HL-60/S4 (cell line): ENCODE measurements at regions not wholly inside any gene's neighbourhood (a gene's known extent, or its start where the extent isn't known, plus 50 kb on each side); places are given as distances from the start of the nearest gene placed in this dataset.
"Not testable (repeated sequence)": the region's sequence is repeated elsewhere in the genome, so short reads cannot be mapped to it uniquely, and the experiment has no call there.

ENCODE experiments used
- in situ Hi-C: fragments of 300-500 bp; cut with MboI; formaldehyde crosslinking; loops from 2 replicates; pipeline ENCODE4 v1.14.3; 2022; ENCODE audit warnings: low sequenced_read_pairs

DNA sequence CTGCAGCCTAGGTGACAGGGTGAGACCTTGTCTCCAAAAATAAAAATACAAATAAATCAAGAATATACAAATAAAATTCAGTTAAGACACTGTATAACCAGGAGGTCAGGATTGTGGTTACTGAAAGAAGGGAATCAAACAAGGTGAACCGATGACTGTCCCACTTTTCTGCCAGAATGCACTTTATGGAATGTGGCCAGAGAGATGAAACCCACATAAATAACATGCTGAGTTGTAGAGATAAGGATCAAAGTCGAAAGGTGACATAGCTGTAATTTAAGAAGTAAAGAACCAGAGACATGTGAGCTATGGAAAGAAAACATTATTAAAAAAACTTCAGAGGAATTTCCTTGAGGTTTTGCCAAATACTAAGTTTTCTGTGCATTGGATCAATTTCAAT, 1098.2 kb upstream of the USP15 start:
- in situ Hi-C loops, result no loop called here

DNA sequence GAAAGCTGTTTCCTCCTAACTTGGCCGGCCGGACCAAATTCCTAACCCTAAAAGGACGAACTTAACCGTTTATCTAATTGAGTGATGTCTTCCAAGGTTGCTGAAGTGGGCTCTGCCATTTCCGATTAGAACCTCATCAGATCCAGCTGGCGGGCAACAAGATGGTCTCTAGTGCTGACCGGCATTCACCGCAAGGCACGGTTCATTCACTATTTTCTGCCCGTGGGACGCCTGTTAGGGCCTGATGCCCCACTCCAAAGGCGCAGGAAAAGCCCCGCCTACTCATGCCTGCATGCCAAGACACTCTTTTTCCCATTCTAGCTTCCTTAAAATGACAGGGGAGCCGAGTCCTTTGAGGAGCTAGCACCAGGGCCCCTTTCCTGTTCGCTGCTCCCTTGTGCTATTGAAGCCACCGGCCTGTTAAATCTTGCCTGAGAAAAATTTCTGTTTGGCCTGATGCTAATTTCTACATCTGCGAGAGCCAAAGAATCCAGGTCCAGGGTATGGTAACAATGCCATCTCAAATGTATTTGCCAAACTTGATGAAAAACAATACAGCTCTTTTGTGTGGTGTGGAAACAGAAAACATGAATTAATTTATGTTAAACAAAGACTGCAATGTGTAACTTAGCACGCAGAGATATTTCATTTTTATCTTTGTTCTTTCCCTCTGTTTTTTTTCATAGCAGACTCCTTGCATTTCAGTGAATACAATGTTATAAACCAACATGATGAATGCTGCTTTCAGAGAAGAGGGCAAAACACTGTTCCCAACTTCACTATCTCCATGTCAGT, 1071.2 kb upstream of the USP15 start:
- in situ Hi-C loops, result no loop called here

DNA sequence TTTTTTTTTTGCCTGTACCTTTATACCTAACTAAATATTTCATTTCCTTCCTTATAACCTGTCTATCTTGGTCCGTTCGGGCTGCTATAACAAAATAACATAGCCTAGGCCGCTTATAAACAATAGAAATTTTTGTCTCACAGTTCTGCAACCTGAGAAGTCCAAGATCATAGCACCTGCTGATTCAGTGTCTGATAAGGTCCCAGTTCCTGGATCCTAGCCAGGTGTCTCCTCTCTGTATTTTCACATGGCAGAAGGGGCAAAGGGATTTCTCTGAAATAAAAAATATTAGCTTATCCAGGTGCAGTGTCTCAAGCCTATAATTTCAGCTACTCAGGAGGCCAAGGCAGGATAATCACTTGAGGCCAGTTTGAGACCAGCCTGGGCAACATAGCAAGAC, 1046.6 kb upstream of the USP15 start:
- in situ Hi-C loops, result no loop called here

DNA sequence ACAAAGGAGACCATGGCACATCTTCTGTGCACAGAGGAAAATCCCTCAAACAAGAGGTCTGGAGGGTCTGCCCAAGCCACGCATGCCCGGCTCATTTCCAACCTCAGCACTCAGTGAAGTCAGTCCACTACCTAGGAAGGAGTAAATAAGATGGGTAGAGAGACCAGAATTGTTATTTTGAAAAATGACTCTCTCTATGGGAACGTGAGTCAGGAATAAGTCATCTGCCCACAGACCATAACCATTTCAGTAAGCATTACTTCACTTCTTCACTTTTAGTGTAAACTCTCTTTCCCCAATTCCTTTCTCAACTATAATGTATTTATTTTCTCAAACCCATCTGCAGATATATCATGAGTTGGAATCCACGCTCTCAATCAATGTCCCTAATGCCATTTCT, 1039.9 kb upstream of the USP15 start:
- in situ Hi-C loops, result no loop called here

DNA sequence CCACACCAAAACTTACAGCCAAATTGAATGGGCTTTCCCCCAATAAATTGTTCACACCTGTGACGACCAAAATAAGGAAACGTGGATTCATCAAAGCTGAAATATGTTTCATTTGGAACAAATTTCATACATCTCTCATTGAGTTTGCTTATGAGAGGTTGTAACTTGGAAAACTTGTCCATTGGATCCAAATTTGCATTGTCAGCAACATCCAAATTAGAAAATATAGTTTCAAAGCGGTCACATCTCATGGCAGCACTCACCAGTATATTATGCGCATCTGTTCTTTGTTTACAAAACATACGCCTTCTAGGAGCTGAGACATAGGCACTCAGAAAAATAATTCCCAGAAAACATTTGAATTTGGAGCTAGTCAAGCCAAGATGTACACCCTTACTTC, 1028.2 kb upstream of the USP15 start:
- in situ Hi-C loops, result no loop called here

DNA sequence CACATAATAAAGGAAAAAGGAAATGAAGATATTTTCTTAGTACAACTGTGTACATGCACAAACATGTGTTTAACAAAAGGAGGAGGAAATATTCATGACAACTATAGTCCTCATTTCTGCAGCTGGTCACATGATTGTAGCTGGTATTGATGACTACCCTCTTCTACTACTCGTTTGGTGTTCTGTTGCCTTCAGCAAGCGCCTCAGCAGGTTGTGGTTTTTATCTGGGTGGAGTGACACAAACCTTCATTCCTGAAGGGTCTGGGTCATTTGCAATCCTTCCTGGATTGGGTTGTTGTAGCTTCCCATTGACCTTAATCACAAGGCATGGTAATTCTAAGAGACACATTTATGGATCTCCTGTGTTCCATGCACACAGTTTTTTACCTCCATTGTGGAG, 1009.9 kb upstream of the USP15 start:
- in situ Hi-C loops, result no loop called here

DNA sequence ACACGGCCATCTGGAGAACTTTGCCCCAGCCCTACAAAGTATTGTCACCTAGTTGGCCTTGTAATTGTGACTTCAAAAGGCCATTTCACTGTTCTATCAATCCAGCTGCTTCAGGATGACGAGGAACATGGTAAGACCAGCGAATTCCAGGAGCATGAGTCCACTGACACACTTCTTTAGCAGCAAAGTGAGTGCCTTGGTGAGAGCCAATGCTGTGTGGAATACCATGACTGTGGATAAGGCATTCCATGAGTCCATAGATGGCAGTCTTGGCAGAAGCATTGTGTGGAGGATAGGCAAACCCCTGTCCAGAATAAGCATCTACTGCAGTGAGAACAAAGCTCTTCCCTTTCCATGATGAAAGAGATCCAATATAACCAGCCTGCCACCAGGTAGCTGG, 1009.1 kb upstream of the USP15 start:
- in situ Hi-C loops, result no loop called here

DNA sequence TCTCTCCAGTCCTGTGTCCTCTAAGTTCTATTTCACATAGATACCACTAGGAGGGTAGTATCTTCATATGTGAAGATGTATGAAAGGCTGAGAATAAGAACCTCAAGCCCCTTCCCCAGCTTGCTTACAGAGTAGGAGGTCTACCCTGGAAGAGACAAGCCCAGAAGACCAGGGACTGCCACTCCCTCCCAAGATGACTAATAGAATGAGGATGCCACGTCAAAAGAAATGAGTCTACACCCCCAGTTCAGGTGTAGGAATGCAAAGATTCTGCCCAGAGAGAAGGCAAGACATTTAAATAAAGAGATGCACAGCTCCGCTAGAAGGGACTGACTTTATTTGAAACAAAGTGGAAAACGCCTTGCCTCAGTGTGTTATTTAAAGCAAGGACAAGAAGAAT, 1006.0 kb upstream of the USP15 start:
- in situ Hi-C loops, result no loop called here

DNA sequence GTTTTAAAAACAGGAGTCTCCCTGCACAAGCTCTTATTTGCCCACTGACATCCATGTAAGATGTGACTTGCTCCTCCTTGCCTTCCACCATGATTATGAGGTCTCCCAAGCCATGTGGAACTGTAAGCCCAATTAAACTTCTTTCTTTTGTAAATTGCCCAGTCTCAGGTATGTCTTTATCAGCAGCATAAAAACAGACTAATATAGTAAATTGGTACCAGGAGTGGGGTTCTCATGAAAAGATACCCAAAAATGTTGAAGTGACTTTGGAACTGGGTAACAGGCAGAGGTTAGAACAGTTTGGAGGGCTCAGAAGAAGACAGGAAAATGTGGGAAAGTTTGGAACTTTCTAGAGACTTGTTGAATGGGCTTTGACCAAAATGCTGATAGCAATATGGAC, 995.9 kb upstream of the USP15 start:
- in situ Hi-C loops, result not testable (repeated sequence)

DNA sequence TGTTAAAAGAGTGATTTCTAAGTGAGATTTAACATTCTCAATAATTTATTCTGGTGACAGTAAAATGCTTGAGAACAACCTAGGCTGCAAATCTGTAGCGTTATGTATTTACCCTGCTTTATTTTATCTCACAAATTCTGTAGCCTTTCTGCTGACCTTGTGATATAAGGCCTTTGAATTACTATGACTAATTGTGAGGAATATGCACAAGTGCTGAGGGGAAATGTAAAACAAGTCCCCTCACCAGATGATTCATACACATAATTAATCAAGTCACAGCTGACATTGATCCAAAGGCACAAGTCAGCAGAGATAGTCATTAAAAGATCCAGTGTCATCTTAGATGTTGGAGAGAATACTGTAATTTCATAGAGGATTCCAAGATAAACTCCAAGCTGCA, 992.7 kb upstream of the USP15 start:
- in situ Hi-C loops, result no loop called here

DNA sequence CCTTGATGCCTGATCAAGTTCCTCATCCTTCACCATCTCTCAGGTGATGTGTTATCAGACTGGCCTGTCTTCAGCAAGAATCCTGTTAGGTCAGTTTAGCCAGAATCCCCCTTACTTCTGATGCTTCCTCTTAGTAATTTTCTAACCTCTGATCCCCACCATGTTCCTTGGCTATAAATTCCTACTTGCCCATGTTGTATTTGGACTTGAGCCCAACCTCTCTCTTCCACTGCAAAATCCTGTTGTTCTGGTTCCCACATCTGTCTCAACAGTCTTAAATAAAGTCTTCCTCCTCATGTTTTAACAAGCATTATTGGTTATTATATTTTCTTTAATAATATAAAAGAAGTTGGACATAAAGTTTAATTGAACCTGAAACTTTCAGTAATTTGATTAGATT, 987.8 kb upstream of the USP15 start:
- in situ Hi-C loops, result no loop called here

DNA sequence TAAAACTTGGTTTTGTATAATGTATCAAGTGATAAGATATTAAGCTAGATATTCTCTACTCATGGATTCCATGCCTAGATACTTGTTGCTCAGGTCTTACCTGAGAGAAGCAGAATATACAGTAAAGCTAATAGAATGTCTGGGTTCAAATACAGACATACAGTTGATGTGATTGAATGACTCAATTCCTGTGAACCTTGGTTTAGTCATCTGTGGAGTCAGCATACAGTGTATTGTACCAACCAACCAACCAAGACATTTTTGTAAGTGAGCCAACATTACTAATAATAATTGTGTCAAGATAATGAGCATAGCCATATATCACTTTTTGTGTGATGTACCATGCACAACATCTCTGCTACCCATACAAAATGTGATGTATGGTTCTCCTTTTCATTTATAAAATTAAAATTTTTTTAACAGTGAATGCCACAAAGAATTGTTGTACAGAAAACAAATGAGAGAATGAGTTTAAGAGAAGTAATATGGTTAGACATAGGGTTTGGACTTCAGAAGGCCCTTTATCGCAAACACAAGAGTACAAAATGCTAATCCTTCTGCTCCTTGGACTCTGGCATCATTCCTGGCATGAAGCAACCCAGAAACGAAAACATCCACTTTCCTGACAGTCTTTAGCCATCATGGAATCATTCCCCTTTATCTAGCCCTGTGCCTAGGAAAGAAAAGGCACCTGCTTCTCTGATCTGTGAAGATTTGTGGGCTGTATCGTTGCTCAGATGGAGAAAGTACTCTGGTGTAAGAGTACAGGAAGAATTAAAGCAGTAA, 977.2 kb upstream of the USP15 start:
- in situ Hi-C loops, result no loop called here

DNA sequence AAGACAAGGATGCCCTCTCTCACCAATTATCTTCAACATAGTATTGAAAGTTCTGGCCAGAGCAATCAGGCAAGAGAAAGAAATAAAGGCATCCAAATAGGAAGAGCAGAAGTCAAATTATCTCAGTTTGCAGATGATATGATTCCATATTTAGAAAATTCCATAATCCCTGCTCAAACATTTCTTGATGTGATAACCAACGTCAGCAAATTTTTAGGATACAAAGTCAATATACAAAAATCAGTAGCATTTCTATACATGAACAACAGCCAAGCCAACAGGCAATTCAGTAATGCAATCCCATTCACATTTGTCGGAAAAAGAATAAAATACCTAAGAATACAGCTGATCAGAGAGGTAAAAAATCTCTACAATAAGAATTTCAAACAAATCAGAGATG, 969.7 kb upstream of the USP15 start:
- in situ Hi-C loops, result no loop called here

DNA sequence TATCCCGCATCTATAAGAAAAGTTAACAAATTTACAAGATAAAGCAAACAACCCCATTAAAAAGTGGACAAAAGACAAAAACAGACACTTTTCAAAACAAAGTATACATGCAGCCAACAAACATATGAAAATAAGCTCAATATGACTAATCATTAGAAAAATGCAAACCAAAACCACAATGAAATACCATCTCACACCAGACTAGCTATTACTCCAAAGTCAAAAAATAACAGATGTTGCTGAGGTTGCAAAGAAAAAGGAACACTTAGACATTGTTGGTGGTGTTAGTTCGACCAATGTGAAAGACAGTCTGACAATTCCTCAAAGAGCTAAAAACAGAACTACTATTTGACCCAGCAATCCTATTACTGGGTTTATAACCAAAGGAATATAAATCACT, 968.6 kb upstream of the USP15 start:
- in situ Hi-C loops, result no loop called here

DNA sequence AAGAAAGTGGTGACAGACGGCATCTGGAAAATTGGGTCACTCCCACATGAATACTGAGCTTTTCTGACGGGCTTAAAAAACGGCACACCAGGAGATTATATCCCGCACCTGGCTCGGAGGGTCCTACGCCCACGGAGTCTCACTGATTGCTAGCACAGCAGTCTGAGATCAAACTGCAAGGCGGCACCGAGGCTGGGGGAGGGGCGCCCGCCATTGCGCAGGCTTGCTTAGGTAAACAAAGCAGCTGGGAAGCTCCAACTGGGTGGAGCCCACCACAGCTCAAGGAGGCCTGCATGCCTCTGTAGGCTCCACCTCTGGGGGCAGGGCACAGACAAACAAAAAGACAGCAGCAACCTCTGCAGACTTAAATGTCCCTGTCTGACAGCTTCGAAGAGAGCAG, 966.2 kb upstream of the USP15 start:
- in situ Hi-C loops, result not testable (repeated sequence)

DNA sequence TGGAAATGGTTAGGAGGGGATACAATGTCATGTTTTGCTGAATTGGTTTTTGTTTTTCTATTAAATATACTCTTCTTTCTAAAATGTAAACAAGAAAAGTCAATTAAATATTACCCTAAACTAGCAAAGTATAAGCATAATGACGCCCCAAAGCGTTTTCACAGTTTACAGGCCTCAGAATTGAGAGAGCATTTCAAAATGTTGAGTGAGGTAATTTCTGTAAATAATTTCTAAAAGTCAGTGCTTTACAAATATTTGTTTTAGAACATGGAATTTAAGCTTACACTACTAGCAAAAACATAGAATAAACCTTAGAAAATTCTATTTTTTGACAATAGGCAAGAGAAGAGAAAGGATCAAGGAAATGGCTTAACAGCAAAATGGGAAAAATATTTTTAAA, 958.4 kb upstream of the USP15 start:
- in situ Hi-C loops, result no loop called here

DNA sequence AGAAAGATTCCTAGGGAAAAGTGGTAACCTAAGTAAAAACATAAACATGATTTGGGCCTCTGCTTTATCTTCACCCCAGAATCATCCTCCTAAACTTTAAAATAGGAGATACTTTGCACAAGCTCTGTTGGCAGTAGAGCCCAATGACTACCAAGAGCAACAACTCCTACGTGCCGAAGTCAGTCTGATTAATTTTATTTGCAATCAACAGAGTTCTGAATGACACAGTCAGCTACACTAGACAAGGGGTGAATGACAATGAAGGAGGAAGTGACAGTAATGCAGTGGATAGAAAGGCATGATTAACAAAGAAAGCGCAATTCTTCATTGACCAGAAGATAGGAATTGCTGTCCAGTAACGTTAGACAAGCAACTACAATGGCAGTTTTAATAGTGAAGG, 957.9 kb upstream of the USP15 start:
- in situ Hi-C loops, result no loop called here

DNA sequence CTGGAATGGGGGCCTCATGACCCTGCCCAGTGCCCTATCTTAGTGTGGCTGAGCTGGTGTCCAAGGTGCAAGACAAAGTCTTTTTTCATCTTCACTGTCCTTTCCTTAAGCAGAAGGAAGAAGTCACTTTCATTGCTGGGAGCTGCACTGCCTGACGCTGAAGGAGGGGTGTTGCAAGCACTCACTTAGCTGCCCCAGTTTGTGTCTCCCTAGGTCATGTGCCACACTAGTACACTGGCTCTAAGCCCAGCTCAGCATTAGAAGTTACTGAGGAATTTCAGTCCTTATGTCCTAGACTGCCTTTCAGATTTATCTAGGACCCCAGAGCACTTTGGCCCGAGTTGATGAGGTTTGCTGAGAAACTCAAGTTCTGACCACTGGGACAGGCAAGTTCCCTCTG, 952.0 kb upstream of the USP15 start:
- in situ Hi-C loops, result no loop called here

DNA sequence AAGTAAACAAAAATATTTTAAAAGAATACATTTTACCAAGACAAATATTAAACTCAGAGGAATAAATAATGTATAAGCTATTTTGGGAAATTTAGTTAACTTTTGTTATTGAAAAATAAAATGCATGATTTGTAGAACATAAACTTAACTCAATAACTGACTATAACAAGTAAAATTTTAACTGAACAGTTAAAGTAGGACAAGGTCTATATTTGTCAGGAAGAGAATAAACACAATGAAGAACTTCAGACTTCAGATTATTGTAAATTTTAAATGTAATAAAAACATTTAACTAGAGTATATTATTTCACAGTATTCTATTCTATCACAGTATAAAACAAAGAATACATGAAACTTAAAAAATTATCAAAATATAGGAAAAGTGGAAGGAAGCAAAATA, 948.8 kb upstream of the USP15 start:
- in situ Hi-C loops, result no loop called here

DNA sequence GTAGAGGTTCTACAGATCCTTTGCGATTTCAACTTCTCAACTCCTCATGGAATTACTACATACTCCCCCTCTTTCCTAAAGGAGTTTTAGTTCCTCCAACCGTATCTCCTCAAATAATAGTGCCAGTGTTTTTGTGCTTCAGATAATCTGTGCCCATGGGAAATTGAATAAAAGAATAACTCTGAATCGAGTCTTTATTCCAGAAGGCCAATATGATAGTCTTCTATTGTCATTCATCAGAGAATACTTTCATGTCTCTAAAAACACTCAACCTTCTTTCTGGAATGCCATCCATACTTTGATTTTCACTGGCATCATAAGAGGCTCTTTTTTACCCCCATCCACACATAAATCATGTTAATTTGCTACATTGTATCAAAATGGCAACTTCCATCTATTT, 911.3 kb upstream of the USP15 start:
- in situ Hi-C loops, result no loop called here

DNA sequence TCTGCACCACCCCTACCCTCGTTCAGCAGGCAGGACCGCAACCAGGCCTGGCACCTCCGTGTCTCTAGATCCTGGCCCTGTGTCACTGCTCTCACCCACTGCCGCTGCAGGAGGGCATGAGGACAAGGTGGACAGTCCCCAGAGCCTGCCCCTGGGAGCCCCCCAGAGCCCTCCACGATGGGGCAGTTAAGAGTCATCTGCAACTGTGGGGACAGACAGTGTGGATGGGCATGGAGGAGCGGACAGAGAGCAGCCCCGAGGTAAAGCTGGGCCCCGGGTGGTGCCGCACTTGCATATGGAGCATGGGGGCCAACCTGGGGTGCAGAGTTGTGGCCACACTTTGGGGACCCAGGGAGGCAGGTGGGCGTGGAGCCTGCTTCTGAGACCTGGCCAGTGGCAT, 905.1 kb upstream of the USP15 start:
- in situ Hi-C loops, result no loop called here

DNA sequence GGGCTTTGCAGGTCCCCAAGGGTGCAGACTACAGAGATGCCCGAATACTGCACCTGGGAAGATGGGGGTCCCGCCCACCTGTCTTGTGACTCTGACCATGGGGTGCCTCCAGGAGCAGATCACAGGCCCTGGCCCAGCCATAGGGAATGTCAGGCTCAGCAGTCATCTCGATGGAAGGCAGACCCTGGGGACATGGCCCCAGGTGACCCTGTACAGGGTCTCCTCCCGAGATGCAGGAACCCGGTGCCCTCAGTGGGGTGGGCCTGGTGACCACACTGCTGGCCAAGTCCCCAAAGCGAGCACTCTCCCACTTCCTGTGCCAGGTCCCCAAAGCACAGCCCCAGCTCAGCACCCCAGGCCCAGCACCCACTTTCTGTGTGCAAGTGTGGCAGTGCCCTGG, 903.7 kb upstream of the USP15 start:
- in situ Hi-C loops, result no loop called here

DNA sequence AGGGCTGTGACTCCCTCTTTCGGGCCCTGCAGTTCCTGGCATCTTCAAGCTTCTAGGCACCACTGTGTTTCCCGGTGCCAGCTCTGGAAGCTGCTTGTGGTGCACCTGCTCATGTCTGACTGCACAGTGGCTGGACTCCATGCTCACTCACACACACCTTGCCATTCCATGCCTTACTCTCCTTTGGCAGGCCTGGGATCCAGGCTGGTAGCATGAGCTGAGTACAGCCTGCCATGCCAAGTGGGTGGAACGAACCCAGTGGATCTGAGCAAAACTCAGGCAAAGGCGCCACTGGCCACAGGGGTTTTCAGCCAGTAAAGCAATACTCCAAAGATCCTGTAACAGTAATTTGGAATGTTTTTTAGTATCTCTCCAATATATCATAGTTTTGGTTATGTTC, 902.7 kb upstream of the USP15 start:
- in situ Hi-C loops, result no loop called here
